H1 (cell line): ENCODE measurements at regions not wholly inside any gene's neighbourhood (a gene's known extent, or its start where the extent isn't known, plus 50 kb on each side); places are given as distances from the start of the nearest gene placed in this dataset.
A peak's percentile ranks its signal among the peaks of the same experiment; 100 is the strongest.
"Not testable (repeated sequence)": the region's sequence is repeated elsewhere in the genome, so short reads cannot be mapped to it uniquely, and the experiment has no call there.

Source experiments
- CTCF ChIA-PET: fragments of 300-600 bp; sonication (Branson Sonifier 250); formaldehyde crosslinking; loops from one replicate; lab custom pipeline; 2021; ENCODE audit not compliant: partially characterized antibody; lab: Charles Lee
- POLR2A ChIA-PET: fragments of 300-600 bp; sonication (Branson Sonifier 250); formaldehyde crosslinking; loops from one replicate; lab custom pipeline; 2021; ENCODE audit warnings: inconsistent platforms; ENCODE audit not compliant: partially characterized antibody; lab: Charles Lee
- DNase-seq, 2 experiments: peaks; one replicate each; pipeline versions ENCODE4 v3.0.0 to v3.0.0-alpha.2; 2010 to 2022; ENCODE audit warnings: low spot score in 2 of 2, low read depth in 1 of 2, mixed read lengths in 1 of 2
- FAIRE-seq: peaks from 2 replicates; lab custom pipeline; 2011; peaks lifted over from hg19 to GRCh38; lab: Jason Lieb, UNC
- H2AFZ ChIP-seq: 2 replicates; pipeline ENCODE4 v1.8.1; 2012; ENCODE audit warnings: low read length, inconsistent platforms
- H2AK5ac ChIP-seq: 2 replicates; pipeline ENCODE4 v1.6.1; 2013; ENCODE audit warnings: low read depth, low read length
- H2BK120ac ChIP-seq: replicated peaks from 2 replicates; pipeline ENCODE3; 2013; ENCODE audit warnings: low read depth, low read length, inconsistent platforms
- H2BK12ac ChIP-seq: 2 replicates; pipeline ENCODE4 v1.6.1; 2013; ENCODE audit warnings: low read depth, low read length
- H2BK15ac ChIP-seq: 2 replicates; pipeline ENCODE4 v1.6.1; 2013; ENCODE audit warnings: low read length
- H2BK20ac ChIP-seq: 2 replicates; pipeline ENCODE4 v1.6.1; 2013; ENCODE audit warnings: low read length
- H2BK5ac ChIP-seq: 2 replicates; pipeline ENCODE4 v1.6.1; 2013; ENCODE audit warnings: low read depth, low read length
- H3K14ac ChIP-seq: 2 replicates; pipeline ENCODE4 v1.6.1; 2013; ENCODE audit warnings: inconsistent platforms; ENCODE audit not compliant: insufficient read length
- H3K18ac ChIP-seq: 2 replicates; pipeline ENCODE4 v1.6.1; 2013; ENCODE audit warnings: low read length; ENCODE audit errors: extremely low read depth
- H3K23ac ChIP-seq: 2 replicates; pipeline ENCODE4 v1.6.1; 2013; ENCODE audit warnings: inconsistent platforms; ENCODE audit not compliant: insufficient read length
- H3K23me2 ChIP-seq: 2 replicates; pipeline ENCODE4 v1.6.1; 2013; ENCODE audit warnings: low read depth, low read length
- H3K27ac ChIP-seq: 2 replicates; pipeline ENCODE4 v1.6.1; 2011; ENCODE audit warnings: low read depth, low read length, inconsistent platforms
- H3K27me3 ChIP-seq, 4 experiments: replicated peaks in 1 of 4; 1 replicate in 1 of 4; 2 replicates in 3 of 4; pipeline versions ENCODE4 v1.6.1 to v1.8.1; 2011 to 2013; ENCODE audit warnings: low read length in 3 of 4, mild to moderate bottlenecking in 3 of 4, inconsistent platforms in 2 of 4, mixed read lengths in 2 of 4, moderate library complexity in 1 of 4; ENCODE audit not compliant: control insufficient read depth in 3 of 4, insufficient read depth in 3 of 4; ENCODE audit errors: extremely low read depth in 1 of 4
- H3K36me3 ChIP-seq, 4 experiments: 2 replicates each; pipeline versions ENCODE4 v1.6.1 to v1.8.1; 2011 to 2013; ENCODE audit warnings: mild to moderate bottlenecking in 4 of 4, low read length in 3 of 4, moderate library complexity in 2 of 4, control low read depth in 1 of 4, inconsistent platforms in 1 of 4; ENCODE audit not compliant: insufficient read depth in 4 of 4, control insufficient read depth in 2 of 4
- H3K4ac ChIP-seq: replicated peaks from 2 replicates; pipeline ENCODE3; 2013; ENCODE audit warnings: low read length, low read depth, mixed read lengths, inconsistent platforms; ENCODE audit not compliant: insufficient read length
- H3K4me1 ChIP-seq, 4 experiments: replicated peaks in 1 of 4; 1 replicate in 1 of 4; 2 replicates in 3 of 4; pipeline versions ENCODE4 v1.6.1 to v1.8.1; 2011 to 2013; ENCODE audit warnings: low read length in 3 of 4, inconsistent platforms in 2 of 4, mixed read lengths in 1 of 4; ENCODE audit not compliant: insufficient read depth in 4 of 4, control insufficient read depth in 3 of 4
- H3K4me2 ChIP-seq, 2 experiments: 2 replicates each; pipeline versions ENCODE4 v1.6.1 to v1.8.1; 2011 to 2013; ENCODE audit warnings: low read depth in 2 of 2, low read length in 2 of 2, control low read depth in 1 of 2, inconsistent platforms in 1 of 2, mild to moderate bottlenecking in 1 of 2; ENCODE audit not compliant: insufficient read depth in 1 of 2
- H3K4me3 ChIP-seq, 4 experiments: fragments of 200-600, 300-600 bp in 1 of 4; sonication (generic), shearing (Covaris generic), sonication (Bioruptor Twin) in 1 of 4; 2 replicates each; pipeline versions ENCODE4 v1.5.1 to v1.8.1; 2011 to 2016; ENCODE audit warnings: low read length in 4 of 4, low read depth in 3 of 4, control low read depth in 2 of 4, inconsistent platforms in 2 of 4, mild to moderate bottlenecking in 2 of 4, mixed read lengths in 1 of 4, moderate library complexity in 1 of 4; ENCODE audit not compliant: insufficient read depth in 2 of 4; ENCODE audit errors: extremely low read depth in 1 of 4
- H3K56ac ChIP-seq: replicated peaks from 2 replicates; pipeline ENCODE3; 2013; ENCODE audit warnings: low read depth, mild to moderate bottlenecking, mixed read lengths, low read length, inconsistent platforms; ENCODE audit not compliant: insufficient read length
- H3K79me1 ChIP-seq: 2 replicates; pipeline ENCODE4 v1.6.1; 2013; ENCODE audit warnings: low read depth, low read length, control low read depth
- H3K79me2 ChIP-seq, 2 experiments: 2 replicates each; pipeline versions ENCODE4 v1.6.1 to v1.8.1; 2012 to 2013; ENCODE audit warnings: low read length in 2 of 2, mild to moderate bottlenecking in 2 of 2, inconsistent platforms in 1 of 2; ENCODE audit not compliant: insufficient read depth in 2 of 2, control insufficient read depth in 1 of 2
- H3K9ac ChIP-seq, 4 experiments: replicated peaks in 1 of 4; 1 replicate in 1 of 4; 2 replicates in 3 of 4; pipeline versions ENCODE4 v1.6.1 to v1.8.1; 2011 to 2013; ENCODE audit warnings: low read depth in 3 of 4, low read length in 3 of 4, control low read depth in 2 of 4, mild to moderate bottlenecking in 2 of 4, moderate library complexity in 2 of 4, inconsistent platforms in 1 of 4; ENCODE audit errors: extremely low read depth in 1 of 4
- H3K9me3 ChIP-seq, 2 experiments: 2 replicates each; pipeline versions ENCODE4 v1.6.1 to v1.8.1; 2012 to 2013; ENCODE audit warnings: mild to moderate bottlenecking in 2 of 2, moderate library complexity in 2 of 2, control low read depth in 1 of 2, inconsistent platforms in 1 of 2, low read depth in 1 of 2, low read length in 1 of 2, mixed read lengths in 1 of 2; ENCODE audit not compliant: insufficient read depth in 2 of 2
- H4K20me1 ChIP-seq, 2 experiments: replicated peaks in 1 of 2; 2 replicates each; pipeline versions ENCODE3 to v1.8.1; 2011 to 2013; ENCODE audit warnings: inconsistent platforms in 2 of 2, low read length in 2 of 2, mild to moderate bottlenecking in 1 of 2; ENCODE audit not compliant: insufficient read depth in 2 of 2, control insufficient read depth in 1 of 2
- H4K5ac ChIP-seq: 2 replicates; pipeline ENCODE4 v1.6.1; 2013; ENCODE audit warnings: low read length, low read depth, mixed read lengths, inconsistent platforms; ENCODE audit not compliant: insufficient read length
- H4K8ac ChIP-seq: 2 replicates; pipeline ENCODE4 v1.8.0; 2013; ENCODE audit warnings: mild to moderate bottlenecking, moderate library complexity, low read length, inconsistent platforms; ENCODE audit not compliant: insufficient read depth; ENCODE audit errors: extremely low read depth
- H4K91ac ChIP-seq: replicated peaks from 2 replicates; pipeline ENCODE3; 2013; ENCODE audit warnings: low read length, mixed read lengths, inconsistent platforms; ENCODE audit not compliant: insufficient read length
- WGBS, 2 experiments: shearing (Covaris generic) in 1 of 2; methylation state at CpG; one replicate each; pipeline versions ENCODE4 v1.1.6 to v1.1.7; 2013 to 2015; ENCODE audit warnings: low lambda C conversion rate in 2 of 2, mixed read lengths in 2 of 2, inconsistent platforms in 1 of 2, low coverage in 1 of 2, missing lambda C conversion rate in 1 of 2; ENCODE audit not compliant: insufficient replicate concordance in 2 of 2, insufficient coverage in 1 of 2, insufficient read length in 1 of 2; ENCODE audit errors: extremely low coverage in 1 of 2, missing lambda C conversion rate in 1 of 2; 5-methylcytosine and 5-hydroxymethylcytosine counted together

GRCh38 chr11:21753244-21753767 is 439.6 kb upstream of the ANO5 start:
- H3K79me2 ChIP-seq, H2BK12ac ChIP-seq, H3K9me3 ChIP-seq, DNase-seq, H2BK120ac ChIP-seq, H3K27ac ChIP-seq, H4K5ac ChIP-seq, H2AK5ac ChIP-seq, H2BK15ac ChIP-seq, H3K14ac ChIP-seq, H3K23me2 ChIP-seq, CTCF ChIA-PET, H3K4ac ChIP-seq, FAIRE-seq, H4K91ac ChIP-seq, H3K4me1 ChIP-seq, H3K9ac ChIP-seq, H4K20me1 ChIP-seq, POLR2A ChIA-PET, H3K27me3 ChIP-seq, H3K23ac ChIP-seq, H3K36me3 ChIP-seq, H2AFZ ChIP-seq, H2BK20ac ChIP-seq, H3K56ac ChIP-seq, H3K79me1 ChIP-seq, H3K18ac ChIP-seq, H2BK5ac ChIP-seq: not testable (repeated sequence)
- H3K4me3 ChIP-seq: peak overlapping the region in 1 of 4 experiments; percentile 17; a peak in 1 of 8 replicates
- peak overlapping the region; percentile 51; the same call in 1 of the 2 replicates for H4K8ac ChIP-seq
- 91% methylated on average over 14 of the region's 37 CpGs; no CpG with 5 or more reads in 1 of the 2 experiments for WGBS, 2 experiments
- peak overlapping the region in 1 of 2 experiments; percentile 19; a peak in 1 of 4 replicates for H3K4me2 ChIP-seq
